GM21825 (cell line): ENCODE measurements at regions not wholly inside any gene's neighbourhood (a gene's known extent, or its start where the extent isn't known, plus 50 kb on each side); places are given as distances from the start of the nearest gene placed in this dataset.
"Not testable (repeated sequence)": the region's sequence is repeated elsewhere in the genome, so short reads cannot be mapped to it uniquely, and the experiment has no call there.

Source experiments
- ATAC-seq: cut with Tn5 transposase; IDR thresholded peaks from one replicate; pipeline ENCODE4 v1.9.1; 2021; ENCODE audit warnings: mild to moderate bottlenecking, moderate library complexity; ENCODE audit not compliant: unreplicated experiment

DNA sequence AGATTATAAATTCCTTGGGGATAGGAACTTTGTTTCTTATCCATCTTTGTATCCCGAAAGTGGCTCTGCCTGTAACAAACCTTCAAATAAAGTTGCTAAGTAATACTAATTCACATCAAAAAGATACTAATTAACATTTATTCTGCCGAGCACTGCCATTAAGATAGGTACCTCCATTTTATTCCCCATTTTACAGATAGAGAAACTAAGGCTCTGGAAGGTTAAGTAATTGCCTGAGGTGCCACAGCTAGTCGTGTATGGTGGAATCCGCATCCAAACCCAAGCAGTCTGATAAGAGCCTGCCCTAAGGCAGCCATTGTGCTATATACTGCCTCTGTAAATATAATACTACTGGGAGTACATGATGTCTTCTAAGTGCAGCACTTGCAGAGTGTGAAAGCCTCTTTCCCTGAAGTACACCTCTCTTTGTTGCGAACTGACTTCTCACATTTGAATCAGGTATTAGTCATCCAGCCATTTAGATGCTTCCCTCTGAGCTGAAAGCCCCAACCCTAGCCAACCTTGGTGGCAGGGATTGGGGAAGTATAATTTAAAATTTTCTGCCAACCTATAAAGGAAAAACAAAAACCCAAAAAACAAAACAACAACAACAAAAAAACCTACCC is 78.5 kb upstream of the CHD2 start:
- ATAC-seq = no peak

DNA sequence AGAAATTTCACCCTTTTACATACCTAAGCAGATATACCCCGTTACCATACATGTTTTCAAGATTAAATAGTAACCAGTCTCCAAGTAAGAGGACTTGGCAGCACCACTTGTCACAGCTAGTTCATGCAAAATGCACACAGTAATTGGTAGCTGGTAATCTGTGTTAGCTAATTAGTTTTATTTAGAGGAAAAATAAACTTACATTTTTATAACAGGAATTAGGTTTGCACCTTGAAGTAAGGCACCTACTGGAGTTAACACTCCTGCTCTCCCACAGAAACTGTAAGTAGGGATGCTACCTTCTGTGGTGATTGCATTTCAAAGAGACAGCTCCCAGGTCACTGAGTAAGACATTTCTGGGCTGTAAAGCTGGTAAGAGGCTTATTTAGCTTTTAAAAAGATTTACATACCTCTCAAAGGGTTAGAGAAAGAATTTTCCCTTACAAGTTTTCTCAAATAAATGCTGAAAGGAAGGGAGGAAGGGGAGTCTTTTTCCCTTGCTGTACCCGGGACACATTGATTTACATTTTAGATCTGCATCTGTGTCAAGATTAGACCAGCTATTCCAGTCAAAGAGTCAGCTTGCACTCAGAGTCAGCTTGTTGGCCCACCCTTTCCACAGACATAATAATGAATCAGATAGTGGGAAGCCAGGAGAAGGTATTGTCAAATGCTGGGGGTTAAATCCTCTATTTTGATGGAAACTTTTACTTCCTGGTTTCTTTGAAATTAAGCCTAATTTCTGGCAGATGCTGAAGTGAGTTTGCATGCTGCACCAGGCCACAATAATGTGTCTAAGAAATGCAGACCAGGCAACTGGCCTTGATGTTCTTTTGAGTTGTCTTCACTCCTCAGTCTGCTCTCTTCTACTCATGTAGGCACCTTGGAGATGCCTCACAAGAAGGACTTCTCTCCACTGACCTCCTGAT is 77.6 kb upstream of the CHD2 start:
- no peak for ATAC-seq

DNA sequence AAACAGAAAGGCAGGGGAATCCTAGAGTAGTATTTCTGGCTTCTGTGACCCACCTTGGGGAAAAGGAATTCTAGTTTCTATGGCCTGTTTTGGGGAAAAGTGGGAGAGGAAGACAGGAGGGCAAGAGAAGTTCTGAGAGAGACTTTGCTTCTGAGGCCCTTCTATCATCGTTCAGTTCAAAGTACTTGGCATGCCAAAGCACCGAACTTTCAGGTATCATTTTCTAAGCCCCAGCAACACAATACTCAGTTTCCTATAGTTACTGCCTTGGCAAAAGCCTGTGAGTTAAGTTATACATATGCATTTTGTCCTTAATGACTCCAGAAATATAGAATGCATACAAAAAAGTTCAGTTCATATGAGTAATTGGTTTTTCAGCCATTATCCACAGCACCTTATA is 74.1 kb upstream of the CHD2 start:
- no peak for ATAC-seq

DNA sequence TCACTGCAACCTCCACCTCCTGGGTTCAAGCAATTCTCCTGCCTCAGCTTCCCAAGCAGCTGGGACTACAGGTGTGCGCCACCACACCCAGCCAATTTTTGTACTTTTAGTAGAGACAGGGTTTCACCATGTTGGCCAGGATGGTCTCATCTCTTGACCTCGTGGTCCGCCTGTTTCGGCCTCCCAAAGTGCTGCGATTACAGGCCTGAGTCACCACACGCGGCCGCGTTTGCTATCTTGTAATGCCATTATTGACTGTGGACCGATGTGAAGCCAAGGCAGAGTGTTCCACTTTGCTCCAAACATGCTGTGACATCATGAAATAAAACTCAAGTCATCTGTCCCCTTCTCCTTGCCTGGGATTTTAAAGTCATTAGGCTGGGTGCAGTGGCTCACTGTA is 72.1 kb upstream of the CHD2 start:
- ATAC-seq = not testable (repeated sequence)

DNA sequence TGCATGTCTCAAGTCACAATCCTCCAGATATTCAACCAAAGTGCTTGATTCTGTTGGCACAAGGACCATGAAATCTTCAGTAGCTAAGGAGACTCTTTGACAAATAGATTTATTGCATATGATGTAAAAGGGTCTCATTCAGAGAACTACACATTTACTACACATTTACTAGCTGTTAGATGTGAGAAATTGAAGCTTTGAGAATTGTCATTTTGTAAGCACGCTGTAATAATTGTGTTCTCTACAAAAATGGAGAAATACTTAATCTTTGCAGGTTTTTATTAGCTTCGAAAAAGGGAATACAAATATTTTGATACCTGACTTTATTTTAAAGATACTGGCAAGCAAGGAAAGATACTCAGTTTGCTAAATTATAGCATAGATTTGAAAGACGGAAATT is 70.2 kb upstream of the CHD2 start:
- ATAC-seq = no peak

DNA sequence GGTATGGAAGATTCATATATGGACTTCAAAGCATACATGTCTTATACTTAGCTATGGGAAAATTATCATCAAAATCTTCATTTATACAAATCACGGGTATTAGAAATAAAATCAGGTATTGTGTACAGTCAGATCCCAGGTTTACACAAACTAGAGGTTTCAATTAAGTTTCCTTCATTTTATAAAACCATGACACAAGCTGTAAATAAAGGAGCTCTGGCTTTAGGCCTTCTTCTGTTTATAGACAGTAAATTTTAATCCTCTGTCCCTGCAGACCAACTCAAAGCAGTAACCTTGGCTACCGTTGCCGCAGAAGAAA is 68.8 kb upstream of the CHD2 start:
- no peak for ATAC-seq

DNA sequence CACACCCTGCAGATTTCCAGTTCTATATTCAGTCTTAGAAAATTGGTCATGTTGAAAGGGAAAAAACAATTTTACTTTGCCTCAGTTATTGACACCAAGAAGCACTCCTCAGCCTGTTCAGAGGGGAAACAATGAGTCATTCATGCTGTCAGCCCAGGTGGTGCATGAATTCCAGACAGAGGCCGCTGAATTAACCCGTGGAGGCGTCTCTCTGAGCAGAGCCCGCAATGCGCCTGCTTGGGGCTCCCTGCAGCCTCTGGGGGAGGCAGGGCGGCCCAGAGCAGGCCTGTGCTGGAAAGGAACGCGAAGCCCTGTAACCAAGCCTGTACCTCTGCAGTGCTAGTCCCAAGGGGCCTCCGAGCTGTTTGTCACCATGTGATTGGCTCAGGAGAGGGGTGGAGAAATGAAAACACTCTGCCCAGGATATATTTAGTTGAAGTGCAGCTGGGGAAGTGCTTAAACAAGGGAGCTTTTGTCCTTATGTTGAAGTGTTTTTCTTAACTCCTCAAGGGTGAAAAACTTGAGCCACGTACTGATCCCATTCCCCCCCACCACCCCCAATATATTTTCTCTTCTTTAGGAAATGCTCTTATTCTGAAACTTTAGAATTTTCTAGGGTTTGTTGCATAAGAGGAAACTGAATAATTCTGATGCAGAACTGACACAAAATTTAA is 68.3 kb upstream of the CHD2 start:
- ATAC-seq = peak; percentile 94

DNA sequence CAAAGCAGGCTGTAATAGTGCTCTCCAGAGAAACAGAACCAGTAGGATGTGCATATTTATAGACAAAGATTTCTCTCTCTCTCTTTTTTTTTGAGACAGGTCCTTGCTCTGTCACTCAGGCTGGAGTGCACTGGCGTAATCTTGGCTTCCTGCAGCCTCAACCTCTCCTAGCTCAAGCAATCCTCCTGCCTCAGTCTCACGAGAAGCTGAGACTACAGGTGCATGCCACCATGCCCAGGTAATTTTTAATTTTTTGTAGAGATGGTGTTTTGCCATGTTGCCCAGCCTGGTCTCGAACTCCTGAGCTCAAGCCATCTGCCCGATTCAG is 67.1 kb upstream of the CHD2 start:
- no peak for ATAC-seq

DNA sequence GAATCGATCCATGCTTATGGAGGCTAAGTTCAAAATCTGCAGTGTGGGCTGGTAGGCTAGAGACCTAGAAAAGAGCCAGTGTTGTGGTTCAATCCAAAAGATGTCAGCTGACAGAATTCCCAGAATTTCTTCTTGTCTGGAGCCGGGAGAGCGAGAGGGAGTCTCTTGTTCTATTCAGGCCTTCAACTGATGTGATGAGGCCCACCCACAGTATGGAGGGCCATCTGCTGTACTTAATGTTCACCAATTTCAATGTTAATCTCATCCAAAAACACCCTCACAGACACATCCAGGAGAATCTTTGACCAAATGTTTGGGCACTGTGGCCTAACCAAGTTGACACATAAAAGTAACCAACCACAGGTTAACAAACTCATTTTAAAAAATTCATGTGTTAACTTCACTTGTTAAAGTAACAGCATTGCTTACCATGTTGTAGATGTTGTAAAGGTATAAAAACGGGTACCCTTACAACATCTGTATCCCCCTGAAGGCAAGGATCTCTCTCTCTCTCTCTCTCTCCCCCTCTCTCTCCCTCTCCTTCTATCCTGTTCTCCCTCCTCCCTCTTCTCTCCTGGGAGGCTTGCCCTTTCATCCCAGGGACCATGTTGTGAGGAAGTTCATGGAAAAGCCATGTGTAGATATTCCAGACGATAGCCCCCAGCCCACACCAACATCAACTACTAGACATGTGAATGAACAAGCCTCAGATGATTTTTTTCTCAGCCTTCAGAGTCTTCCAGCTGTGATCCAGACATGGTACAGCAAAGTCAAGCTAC is 66.4 kb upstream of the CHD2 start:
- ATAC-seq = no peak

DNA sequence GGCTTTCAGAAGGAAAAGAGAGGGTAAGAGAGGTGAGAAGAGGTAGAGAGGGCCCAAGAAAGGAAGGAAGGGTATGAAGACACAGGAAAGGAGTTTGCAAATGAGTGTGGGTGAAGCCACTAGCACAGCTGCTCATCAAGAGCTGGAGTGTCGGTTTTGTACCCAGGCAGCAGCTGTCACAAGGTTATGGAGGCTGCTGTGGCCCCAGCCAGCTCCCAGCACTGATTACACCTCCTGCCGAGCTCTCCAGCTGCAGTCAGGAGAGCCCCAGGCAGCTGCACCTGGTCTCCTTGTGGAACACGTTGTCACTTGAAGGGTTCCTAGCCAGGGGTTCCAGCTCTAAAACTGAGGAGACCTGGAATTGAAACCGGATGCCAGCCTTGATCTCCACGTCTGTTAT is 60.4 kb upstream of the CHD2 start:
- ATAC-seq = peak; percentile 90

DNA sequence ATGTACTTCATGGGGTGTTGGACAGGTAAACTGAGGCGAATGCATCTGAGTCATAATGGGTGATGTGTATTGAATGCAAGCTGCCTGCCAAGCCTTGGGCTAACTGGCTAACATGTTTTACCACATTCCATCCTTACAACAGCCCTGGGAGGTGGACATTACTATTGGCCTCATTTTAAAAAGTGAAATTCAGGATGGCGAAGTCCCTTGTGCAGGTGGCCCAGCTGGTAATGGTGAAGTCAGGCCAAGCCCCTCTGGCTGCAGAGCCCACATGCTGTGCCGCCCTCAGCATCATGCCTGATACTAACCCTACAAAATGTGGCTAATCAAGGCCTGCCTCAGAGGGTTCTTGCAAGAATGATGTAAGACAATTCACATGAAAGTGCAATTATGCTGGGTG is 60.0 kb upstream of the CHD2 start:
- ATAC-seq = no peak

DNA sequence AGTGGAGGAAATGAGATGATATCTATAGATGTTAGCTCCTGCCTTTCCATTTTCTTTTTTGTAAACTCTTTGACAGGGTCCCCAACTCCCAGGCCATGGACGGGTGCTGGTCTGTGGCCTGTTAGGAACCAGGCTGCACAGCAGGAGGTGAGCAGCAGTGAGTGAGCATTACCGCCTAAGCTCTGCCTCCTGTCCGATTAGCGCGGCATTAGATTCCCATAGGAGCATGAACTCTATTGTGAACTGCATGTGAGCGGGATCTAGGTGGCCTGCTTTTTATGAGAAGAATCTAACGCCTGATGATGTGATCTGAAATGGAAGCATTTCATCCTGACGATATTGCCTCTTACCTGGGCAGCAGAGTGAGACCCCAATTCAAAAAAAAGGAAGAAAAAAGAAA is 56.8 kb upstream of the CHD2 start:
- no peak for ATAC-seq

DNA sequence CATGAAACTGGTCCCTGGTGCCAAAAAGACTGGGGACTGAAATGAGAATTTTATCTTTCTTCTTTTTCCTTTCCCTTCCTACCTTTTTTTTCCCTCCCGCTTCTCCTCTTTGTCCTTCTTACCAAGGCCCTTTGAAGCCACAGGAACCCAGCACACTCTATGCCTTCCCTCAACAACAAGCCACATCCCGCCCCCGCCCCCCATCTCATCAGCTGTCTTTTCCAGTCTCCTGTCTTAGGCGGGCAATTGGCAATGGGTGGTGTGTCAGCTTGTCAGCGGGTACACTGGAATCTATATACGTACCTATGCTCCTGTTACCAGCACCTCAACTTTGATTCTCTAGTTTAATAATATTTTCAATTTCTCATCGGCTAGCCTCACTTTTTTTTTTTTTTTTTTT is 56.3 kb upstream of the CHD2 start:
- ATAC-seq = no peak

DNA sequence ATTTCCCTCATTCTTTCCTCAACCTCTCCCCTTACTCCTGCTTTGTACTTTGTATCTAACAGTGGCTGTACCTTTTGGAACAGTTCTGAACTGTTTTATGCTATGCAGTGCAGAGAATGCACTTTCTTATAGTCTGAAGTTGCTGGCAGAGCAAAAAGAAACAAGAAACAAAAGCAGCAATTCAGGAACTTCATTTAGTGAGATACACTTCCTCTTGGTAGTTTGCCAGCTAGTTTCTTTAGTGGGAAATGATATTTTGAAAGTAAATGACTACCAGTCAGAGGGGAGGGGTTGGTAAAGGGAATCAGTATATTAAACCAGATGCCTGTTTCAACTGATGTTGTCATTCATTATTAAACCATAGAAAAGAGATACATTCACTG is 55.0 kb upstream of the CHD2 start:
- ATAC-seq = peak; percentile 60

DNA sequence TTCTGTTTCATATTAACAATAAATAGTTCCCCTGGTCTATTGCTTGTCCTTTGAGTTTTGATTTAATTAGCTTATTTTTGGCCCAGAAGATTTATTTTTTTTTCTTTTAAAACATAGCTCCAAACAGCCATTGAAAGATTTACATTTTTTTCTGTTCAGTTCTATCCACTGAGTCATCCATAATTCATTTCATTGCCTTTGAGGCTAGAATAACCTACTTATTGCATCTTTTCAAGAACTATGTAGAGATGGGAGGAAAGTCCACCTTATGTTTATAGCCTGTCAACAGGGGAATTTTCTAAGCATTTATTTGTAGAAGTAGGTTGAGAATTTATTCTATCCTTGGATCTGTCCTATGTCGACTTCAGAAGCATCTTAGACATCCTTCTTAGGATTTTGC is 53.4 kb upstream of the CHD2 start:
- no peak for ATAC-seq

DNA sequence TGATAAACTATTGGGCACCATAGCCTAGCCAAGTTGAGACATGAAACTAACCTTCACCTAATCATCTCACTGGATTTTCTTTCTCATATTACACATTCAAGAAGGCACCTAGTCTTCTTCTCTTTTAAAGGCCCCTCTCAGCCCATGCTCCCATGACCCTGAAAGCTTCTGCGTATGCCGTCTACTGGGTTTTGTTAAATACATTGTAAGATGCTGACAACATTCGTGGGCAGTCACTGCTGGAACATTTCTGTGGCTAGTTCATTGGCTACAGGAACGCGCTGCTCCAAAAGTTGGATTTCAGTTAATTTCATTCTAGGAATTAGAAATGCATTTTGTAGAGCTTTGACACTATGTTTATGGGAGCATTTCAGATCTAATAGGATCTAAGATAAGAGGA is 52.3 kb upstream of the CHD2 start:
- ATAC-seq = no peak

DNA sequence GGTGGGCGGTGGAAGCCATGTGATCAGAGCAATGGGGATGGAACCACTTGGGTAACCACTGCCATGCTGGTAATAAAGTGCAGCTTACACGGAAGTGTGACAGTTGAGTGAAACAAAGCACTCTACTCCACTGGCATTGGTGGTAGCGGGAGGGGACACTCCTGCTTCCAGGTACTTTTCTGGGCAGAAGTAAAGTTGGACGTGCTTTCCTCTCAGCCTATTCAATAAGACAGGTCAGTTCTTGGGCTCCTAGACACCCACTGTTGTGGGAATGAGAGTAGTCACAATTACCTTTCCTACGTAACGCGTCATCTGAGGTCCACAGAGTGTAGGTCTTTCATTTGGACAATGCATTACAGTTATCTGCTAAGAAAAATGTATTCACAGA is 51.7 kb upstream of the CHD2 start:
- no peak for ATAC-seq

DNA sequence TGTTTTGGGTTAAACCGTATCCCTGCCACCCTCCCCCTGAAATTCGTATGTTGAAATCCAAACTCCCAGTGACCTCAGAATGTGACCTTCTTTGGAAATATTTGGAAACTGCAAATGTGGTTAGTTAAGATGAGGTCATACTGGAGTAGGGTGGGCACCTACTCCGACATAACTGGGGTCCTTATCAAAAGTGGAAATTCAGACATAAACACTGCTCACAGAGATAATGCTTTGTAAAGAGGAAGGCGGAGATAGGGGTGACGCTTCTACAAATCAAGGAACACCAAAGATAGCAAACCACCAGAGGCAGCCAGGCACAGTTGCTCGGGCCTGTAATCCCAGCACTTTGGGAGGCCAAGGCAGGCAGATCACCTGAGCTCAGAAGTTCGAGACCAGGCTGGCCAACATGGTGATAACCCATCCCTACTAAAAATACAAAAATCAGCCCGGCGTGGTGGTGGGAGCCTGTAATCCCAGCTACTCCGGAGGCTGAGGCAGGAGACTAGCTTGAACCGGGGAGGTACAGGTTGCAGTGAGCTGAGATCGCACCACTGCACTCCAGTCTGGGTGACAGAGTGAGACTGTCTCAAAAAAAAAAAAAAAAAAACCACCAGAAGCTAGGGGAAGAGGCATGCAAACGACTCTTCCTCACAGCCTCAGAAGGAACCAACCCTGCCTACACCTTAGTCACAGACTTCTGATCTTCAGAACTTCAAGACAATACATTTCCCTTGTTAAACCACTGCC is 51.1 kb upstream of the CHD2 start:
- ATAC-seq = peak; percentile 75

DNA sequence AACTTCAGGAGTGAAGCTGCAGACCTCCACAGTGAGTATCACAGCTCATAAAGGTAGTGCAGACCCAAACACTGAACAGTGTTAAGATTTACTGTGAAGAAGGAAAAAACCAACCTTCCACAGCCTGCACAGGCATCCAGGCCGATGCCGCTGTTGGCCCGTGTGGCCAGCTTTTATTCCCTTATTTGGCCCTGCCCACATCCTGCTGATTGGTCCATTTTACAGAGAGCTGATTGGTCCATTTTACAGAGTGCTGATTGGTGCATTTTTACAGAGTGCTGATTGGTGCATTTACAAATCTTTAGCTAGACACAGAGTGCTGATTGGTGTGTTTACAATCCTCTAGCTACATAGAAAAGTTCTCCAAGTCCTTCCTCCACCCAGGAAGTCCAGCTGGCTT is 49.9 kb upstream of the CHD2 start:
- not testable (repeated sequence) for ATAC-seq
